Activated T-cell treated with anti-CD3 and anti-CD28 coated beads, Interleukin-2, amount 50 U/mL, for 72 hours (primary cell): ENCODE measurements at regions not wholly inside any gene's neighbourhood (a gene's known extent, or its start where the extent isn't known, plus 50 kb on each side); places are given as distances from the start of the nearest gene placed in this dataset.

ENCODE experiments used
- ATAC-seq, 2 donors: fragments of 150-1000 bp; cut with Tn5 transposase; replicated peaks in 1 of 2; 2 replicates each; pipeline ENCODE4 v1.10.0; 2021; ENCODE audit warnings: moderate library complexity in 2 of 2, mild to moderate bottlenecking in 1 of 2
- DNase-seq, 2 donors: peaks; one replicate each; pipeline ENCODE4 v3.0.0; 2021 to 2022; ENCODE audit warnings: mixed read lengths in 1 of 2
- H3K27ac Mint-ChIP-seq: one replicate; pipeline ENCODE4 v1.8.0; 2022; ENCODE audit warnings: mild to moderate bottlenecking, moderate library complexity, mixed read lengths
- H3K27me3 Mint-ChIP-seq: one replicate; pipeline ENCODE4 v1.8.0; 2022; ENCODE audit warnings: low read depth, mixed read lengths
- H3K36me3 Mint-ChIP-seq, 2 donors: one replicate each; pipeline ENCODE4 v1.8.0; 2022; ENCODE audit warnings: mixed read lengths in 2 of 2, mild to moderate bottlenecking in 1 of 2; ENCODE audit not compliant: insufficient read depth in 2 of 2
- H3K4me1 Mint-ChIP-seq: one replicate; pipeline ENCODE4 v1.8.0; 2022; ENCODE audit warnings: low read depth, mixed read lengths
- H3K4me3 Mint-ChIP-seq, 2 donors: one replicate each; pipeline ENCODE4 v1.8.0; 2022; ENCODE audit warnings: mild to moderate bottlenecking in 2 of 2, mixed read lengths in 2 of 2, moderate library complexity in 2 of 2
- H3K9me3 Mint-ChIP-seq, 2 donors: one replicate each; pipeline ENCODE4 v1.8.0; 2022; ENCODE audit warnings: mixed read lengths in 2 of 2

- DNase-seq (no peak), ATAC-seq (no peak)
- H3K36me3 Mint-ChIP-seq: no peaks in the 10 kb centered on the region
- H3K27ac Mint-ChIP-seq: no peak overlapping the region
- no peaks in the 10 kb centered on the region for H3K27me3 Mint-ChIP-seq
- H3K9me3 Mint-ChIP-seq: peaks cover 0 to 2% of the 10 kb centered on the region in 2 donors
- H3K4me3 Mint-ChIP-seq: no peak overlapping the region
- no peaks in the 10 kb centered on the region for H3K4me1 Mint-ChIP-seq
These were observed 90.6 kb upstream of the TNR start for GRCh38 chr1:175833951-175834350.

- H3K27ac Mint-ChIP-seq: no peak overlapping the region
- H3K4me1 Mint-ChIP-seq: no peaks in the 10 kb centered on the region
- DNase-seq (no peak), ATAC-seq (no peak)
- peaks cover 0 to 2% of the 10 kb centered on the region in 2 donors for H3K9me3 Mint-ChIP-seq
- H3K36me3 Mint-ChIP-seq: no peaks in the 10 kb centered on the region
- H3K27me3 Mint-ChIP-seq: no peaks in the 10 kb centered on the region
- no peak overlapping the region for H3K4me3 Mint-ChIP-seq
These were observed 90.1 kb upstream of the TNR start for GRCh38 chr1:175833502-175833901.

- Mint-ChIP-seq H3K4me3 (no peak overlapping the region), H3K27me3 (no peaks in the 10 kb centered on the region), H3K36me3 (no peaks in the 10 kb centered on the region), H3K27ac (no peak overlapping the region), H3K9me3 (peaks cover 0 to 2% of the 10 kb centered on the region in 2 donors), H3K4me1 (no peaks in the 10 kb centered on the region)
- ATAC-seq: no peak
- DNase-seq: no peak
These were observed 87.1 kb upstream of the TNR start for GRCh38 chr1:175830500-175830899.

- no peaks in the 10 kb centered on the region for H3K4me1 Mint-ChIP-seq
- ATAC-seq (no peak), DNase-seq (no peak)
- no peaks in the 10 kb centered on the region for H3K27me3 Mint-ChIP-seq
- peaks cover 0 to 2% of the 10 kb centered on the region in 2 donors for H3K9me3 Mint-ChIP-seq
- H3K36me3 Mint-ChIP-seq: no peaks in the 10 kb centered on the region
- no peak overlapping the region for H3K27ac Mint-ChIP-seq
- no peak overlapping the region for H3K4me3 Mint-ChIP-seq
These were observed 86.5 kb upstream of the TNR start for GRCh38 chr1:175829845-175830244.

- H3K27ac Mint-ChIP-seq: no peak overlapping the region
- DNase-seq (no peak), ATAC-seq (no peak)
- peaks cover 3% of the 10 kb centered on the region for H3K27me3 Mint-ChIP-seq
- no peaks in the 10 kb centered on the region for H3K9me3 Mint-ChIP-seq
- H3K36me3 Mint-ChIP-seq: no peaks in the 10 kb centered on the region
- no peaks in the 10 kb centered on the region for H3K4me1 Mint-ChIP-seq
- no peak overlapping the region for H3K4me3 Mint-ChIP-seq
These were observed 83.3 kb upstream of the TNR start for GRCh38 chr1:175826705-175827104.

- Mint-ChIP-seq H3K27me3 (peaks cover 9% of the 10 kb centered on the region), H3K36me3 (no peaks in the 10 kb centered on the region), H3K27ac (no peak overlapping the region), H3K4me3 (no peak overlapping the region), H3K4me1 (no peaks in the 10 kb centered on the region), H3K9me3 (peaks cover 0 to 2% of the 10 kb centered on the region in 2 donors)
- ATAC-seq (no peak), DNase-seq (peak; percentile 3 to 17)
These were observed 80.7 kb upstream of the TNR start for GRCh38 chr1:175824079-175824478.

- Mint-ChIP-seq H3K36me3 (no peaks in the 10 kb centered on the region), H3K9me3 (peaks cover 0 to 2% of the 10 kb centered on the region in 2 donors), H3K4me3 (no peak overlapping the region), H3K27me3 (peaks cover 9% of the 10 kb centered on the region), H3K4me1 (no peaks in the 10 kb centered on the region), H3K27ac (no peak overlapping the region)
- ATAC-seq: no peak
- DNase-seq: no peak
These were observed 80.0 kb upstream of the TNR start for GRCh38 chr1:175823406-175823805.

- H3K27me3 Mint-ChIP-seq: peaks cover 9% of the 10 kb centered on the region
- H3K4me3 Mint-ChIP-seq: no peak overlapping the region
These were observed 79.2 kb upstream of the TNR start for GRCh38 chr1:175822580-175822979.

GRCh38 chr1:175820456-175821025, 77.1 kb upstream of the TNR start:
- Mint-ChIP-seq H3K27me3 (peaks cover 9% of the 10 kb centered on the region), H3K27ac (no peak overlapping the region), H3K4me1 (no peaks in the 10 kb centered on the region), H3K4me3 (no peak overlapping the region), H3K9me3 (peaks cover 0 to 2% of the 10 kb centered on the region in 2 donors), H3K36me3 (no peaks in the 10 kb centered on the region)
- DNase-seq: no peak
- ATAC-seq: no peak

More at GRCh38 chr1:175822580-175822979, 79.2 kb upstream of the TNR start:
- H3K27ac Mint-ChIP-seq: no peak overlapping the region
- H3K36me3 Mint-ChIP-seq: no peaks in the 10 kb centered on the region
- H3K4me1 Mint-ChIP-seq: no peaks in the 10 kb centered on the region
- no peak for ATAC-seq
- peaks cover 0 to 2% of the 10 kb centered on the region in 2 donors for H3K9me3 Mint-ChIP-seq
- DNase-seq: no peak

GRCh38 chr1:175818929-175819328, 75.5 kb upstream of the TNR start:
- no peaks in the 10 kb centered on the region for H3K36me3 Mint-ChIP-seq
- no peak overlapping the region for H3K4me3 Mint-ChIP-seq
- H3K27ac Mint-ChIP-seq: no peak overlapping the region
- H3K4me1 Mint-ChIP-seq: no peaks in the 10 kb centered on the region
- peaks cover 15% of the 10 kb centered on the region for H3K27me3 Mint-ChIP-seq
- DNase-seq (no peak), ATAC-seq (no peak)
- H3K9me3 Mint-ChIP-seq: peaks cover 0 to 2% of the 10 kb centered on the region in 2 donors

- Mint-ChIP-seq H3K36me3 (no peaks in the 10 kb centered on the region), H3K27me3 (peaks cover 15% of the 10 kb centered on the region), H3K9me3 (peaks cover 0 to 2% of the 10 kb centered on the region in 2 donors), H3K27ac (no peak overlapping the region), H3K4me1 (no peaks in the 10 kb centered on the region), H3K4me3 (no peak overlapping the region)
- no peak for DNase-seq
- no peak for ATAC-seq
These were observed 74.0 kb upstream of the TNR start for GRCh38 chr1:175817445-175817844.

GRCh38 chr1:175814885-175815284, 71.5 kb upstream of the TNR start:
- H3K36me3 Mint-ChIP-seq: no peaks in the 10 kb centered on the region
- H3K27ac Mint-ChIP-seq: no peak overlapping the region
- DNase-seq (no peak), ATAC-seq (no peak)
- H3K27me3 Mint-ChIP-seq: peaks cover 13% of the 10 kb centered on the region
- no peaks in the 10 kb centered on the region for H3K4me1 Mint-ChIP-seq
- no peak overlapping the region for H3K4me3 Mint-ChIP-seq
- peaks cover 0 to 2% of the 10 kb centered on the region in 2 donors for H3K9me3 Mint-ChIP-seq

- ATAC-seq: no peak
- no peak overlapping the region for H3K27ac Mint-ChIP-seq
- H3K4me1 Mint-ChIP-seq: no peaks in the 10 kb centered on the region
- H3K9me3 Mint-ChIP-seq: peaks cover 0 to 1% of the 10 kb centered on the region in 2 donors
- no peak overlapping the region for H3K4me3 Mint-ChIP-seq
- no peak for DNase-seq
- H3K27me3 Mint-ChIP-seq: peaks cover 18% of the 10 kb centered on the region
- H3K36me3 Mint-ChIP-seq: no peaks in the 10 kb centered on the region
These were observed 69.5 kb upstream of the TNR start for GRCh38 chr1:175812936-175813335.

GRCh38 chr1:175810305-175810704, 66.9 kb upstream of the TNR start:
- DNase-seq (no peak), ATAC-seq (no peak)
- H3K9me3 Mint-ChIP-seq: peaks cover 0 to 1% of the 10 kb centered on the region in 2 donors
- no peak overlapping the region for H3K27ac Mint-ChIP-seq
- H3K4me3 Mint-ChIP-seq: no peak overlapping the region
- peaks cover 18% of the 10 kb centered on the region for H3K27me3 Mint-ChIP-seq
- H3K36me3 Mint-ChIP-seq: no peaks in the 10 kb centered on the region
- no peaks in the 10 kb centered on the region for H3K4me1 Mint-ChIP-seq
